ENCODE measurements at regions not wholly inside any gene's neighbourhood (a gene's known extent, or its start where the extent isn't known, plus 50 kb on each side); places are given as distances from the start of the nearest gene placed in this dataset.

- no peak overlapping the region for H3K9ac ChIP-seq (ENCODE audit: low read depth, low read length)
- H3K27me3 ChIP-seq (ENCODE audit: control insufficient read depth, insufficient read depth, low read length): no peaks in the 10 kb centered on the region
- H3K4me1 ChIP-seq (ENCODE audit: control insufficient read depth, insufficient read depth, low read length): no peaks in the 10 kb centered on the region
- H3K9me3 ChIP-seq (ENCODE audit: control insufficient read depth, insufficient read depth, low read length): no peaks in the 10 kb centered on the region
- H3K4me3 ChIP-seq (ENCODE audit: low read depth, low read length): no peak overlapping the region
- H3K36me3 ChIP-seq (ENCODE audit: control insufficient read depth, insufficient read depth, low read length): no peaks in the 10 kb centered on the region
Observed at GRCh38 chr1:25100151-25100833, 132.0 kb downstream of the SYF2 start.

GRCh38 chr1:25099343-25099951 is 132.9 kb downstream of the SYF2 start:
- Histone ChIP-seq H3K4me3 (ENCODE audit: low read depth, low read length) (no peak overlapping the region), H3K27me3 (ENCODE audit: control insufficient read depth, insufficient read depth, low read length) (no peaks in the 10 kb centered on the region), H3K9ac (ENCODE audit: low read depth, low read length) (no peak overlapping the region), H3K4me1 (ENCODE audit: control insufficient read depth, insufficient read depth, low read length) (no peaks in the 10 kb centered on the region), H3K9me3 (ENCODE audit: control insufficient read depth, insufficient read depth, low read length) (no peaks in the 10 kb centered on the region), H3K36me3 (ENCODE audit: control insufficient read depth, insufficient read depth, low read length) (no peaks in the 10 kb centered on the region)

GRCh38 chr1:25098717-25099116 is 133.6 kb downstream of the SYF2 start:
- Histone ChIP-seq H3K9ac (ENCODE audit: low read depth, low read length) (no peak overlapping the region), H3K27me3 (ENCODE audit: control insufficient read depth, insufficient read depth, low read length) (no peaks in the 10 kb centered on the region), H3K36me3 (ENCODE audit: control insufficient read depth, insufficient read depth, low read length) (no peaks in the 10 kb centered on the region), H3K9me3 (ENCODE audit: control insufficient read depth, insufficient read depth, low read length) (no peaks in the 10 kb centered on the region), H3K4me3 (ENCODE audit: low read depth, low read length) (no peak overlapping the region), H3K4me1 (ENCODE audit: control insufficient read depth, insufficient read depth, low read length) (no peaks in the 10 kb centered on the region)

- Histone ChIP-seq H3K4me3 (ENCODE audit: low read depth, low read length) (no peak overlapping the region), H3K36me3 (ENCODE audit: control insufficient read depth, insufficient read depth, low read length) (no peaks in the 10 kb centered on the region), H3K9ac (ENCODE audit: low read depth, low read length) (no peak overlapping the region), H3K9me3 (ENCODE audit: control insufficient read depth, insufficient read depth, low read length) (no peaks in the 10 kb centered on the region), H3K4me1 (ENCODE audit: control insufficient read depth, insufficient read depth, low read length) (no peaks in the 10 kb centered on the region), H3K27me3 (ENCODE audit: control insufficient read depth, insufficient read depth, low read length) (no peaks in the 10 kb centered on the region)
Observed at GRCh38 chr1:25096307-25097150, 135.8 kb downstream of the SYF2 start.

- H3K9ac ChIP-seq (ENCODE audit: low read depth, low read length): no peak overlapping the region
- no peaks in the 10 kb centered on the region for H3K4me1 ChIP-seq (ENCODE audit: control insufficient read depth, insufficient read depth, low read length)
- H3K9me3 ChIP-seq (ENCODE audit: control insufficient read depth, insufficient read depth, low read length): no peaks in the 10 kb centered on the region
- H3K27me3 ChIP-seq (ENCODE audit: control insufficient read depth, insufficient read depth, low read length): no peaks in the 10 kb centered on the region
- no peak overlapping the region for H3K4me3 ChIP-seq (ENCODE audit: low read depth, low read length)
- H3K36me3 ChIP-seq (ENCODE audit: control insufficient read depth, insufficient read depth, low read length): no peaks in the 10 kb centered on the region
Observed at GRCh38 chr1:25095635-25096200, 136.6 kb downstream of the SYF2 start.

- no peaks in the 10 kb centered on the region for H3K36me3 ChIP-seq (ENCODE audit: control insufficient read depth, insufficient read depth, low read length)
- no peak overlapping the region for H3K4me3 ChIP-seq (ENCODE audit: low read depth, low read length)
- H3K9me3 ChIP-seq (ENCODE audit: control insufficient read depth, insufficient read depth, low read length): no peaks in the 10 kb centered on the region
- H3K9ac ChIP-seq (ENCODE audit: low read depth, low read length): no peak overlapping the region
- H3K4me1 ChIP-seq (ENCODE audit: control insufficient read depth, insufficient read depth, low read length): no peaks in the 10 kb centered on the region
- no peaks in the 10 kb centered on the region for H3K27me3 ChIP-seq (ENCODE audit: control insufficient read depth, insufficient read depth, low read length)
Observed at GRCh38 chr1:25094995-25095394, 137.3 kb downstream of the SYF2 start.

GRCh38 chr1:25094229-25094628 is 138.1 kb downstream of the SYF2 start:
- Histone ChIP-seq H3K4me1 (ENCODE audit: control insufficient read depth, insufficient read depth, low read length) (no peaks in the 10 kb centered on the region), H3K9ac (ENCODE audit: low read depth, low read length) (no peak overlapping the region), H3K36me3 (ENCODE audit: control insufficient read depth, insufficient read depth, low read length) (no peaks in the 10 kb centered on the region), H3K9me3 (ENCODE audit: control insufficient read depth, insufficient read depth, low read length) (no peaks in the 10 kb centered on the region), H3K27me3 (ENCODE audit: control insufficient read depth, insufficient read depth, low read length) (no peaks in the 10 kb centered on the region), H3K4me3 (ENCODE audit: low read depth, low read length) (no peak overlapping the region)

GRCh38 chr1:25091658-25092057 is 140.6 kb downstream of the SYF2 start:
- H3K4me1 ChIP-seq (ENCODE audit: control insufficient read depth, insufficient read depth, low read length): no peaks in the 10 kb centered on the region
- H3K9me3 ChIP-seq (ENCODE audit: control insufficient read depth, insufficient read depth, low read length): no peaks in the 10 kb centered on the region
- no peaks in the 10 kb centered on the region for H3K36me3 ChIP-seq (ENCODE audit: control insufficient read depth, insufficient read depth, low read length)
- H3K27me3 ChIP-seq (ENCODE audit: control insufficient read depth, insufficient read depth, low read length): no peaks in the 10 kb centered on the region
- no peak overlapping the region for H3K4me3 ChIP-seq (ENCODE audit: low read depth, low read length)
- H3K9ac ChIP-seq (ENCODE audit: low read depth, low read length): no peak overlapping the region

- H3K9me3 ChIP-seq (ENCODE audit: control insufficient read depth, insufficient read depth, low read length): no peaks in the 10 kb centered on the region
- H3K36me3 ChIP-seq (ENCODE audit: control insufficient read depth, insufficient read depth, low read length): no peaks in the 10 kb centered on the region
- H3K4me3 ChIP-seq (ENCODE audit: low read depth, low read length): no peak overlapping the region
- no peaks in the 10 kb centered on the region for H3K27me3 ChIP-seq (ENCODE audit: control insufficient read depth, insufficient read depth, low read length)
- H3K4me1 ChIP-seq (ENCODE audit: control insufficient read depth, insufficient read depth, low read length): no peaks in the 10 kb centered on the region
- H3K9ac ChIP-seq (ENCODE audit: low read depth, low read length): no peak overlapping the region
Observed at GRCh38 chr1:25090707-25091422, 141.4 kb downstream of the SYF2 start.

GRCh38 chr1:25089772-25090171 is 142.5 kb downstream of the SYF2 start:
- no peak overlapping the region for H3K9ac ChIP-seq (ENCODE audit: low read depth, low read length)
- no peak overlapping the region for H3K4me3 ChIP-seq (ENCODE audit: low read depth, low read length)
- H3K9me3 ChIP-seq (ENCODE audit: control insufficient read depth, insufficient read depth, low read length): no peaks in the 10 kb centered on the region
- no peaks in the 10 kb centered on the region for H3K27me3 ChIP-seq (ENCODE audit: control insufficient read depth, insufficient read depth, low read length)
- H3K36me3 ChIP-seq (ENCODE audit: control insufficient read depth, insufficient read depth, low read length): no peaks in the 10 kb centered on the region
- no peaks in the 10 kb centered on the region for H3K4me1 ChIP-seq (ENCODE audit: control insufficient read depth, insufficient read depth, low read length)

- Histone ChIP-seq H3K36me3 (ENCODE audit: control insufficient read depth, insufficient read depth, low read length) (no peaks in the 10 kb centered on the region), H3K9ac (ENCODE audit: low read depth, low read length) (no peak overlapping the region), H3K4me1 (ENCODE audit: control insufficient read depth, insufficient read depth, low read length) (no peaks in the 10 kb centered on the region), H3K27me3 (ENCODE audit: control insufficient read depth, insufficient read depth, low read length) (no peaks in the 10 kb centered on the region), H3K4me3 (ENCODE audit: low read depth, low read length) (no peak overlapping the region), H3K9me3 (ENCODE audit: control insufficient read depth, insufficient read depth, low read length) (no peaks in the 10 kb centered on the region)
Observed at GRCh38 chr1:25088946-25089345, 143.4 kb downstream of the SYF2 start.
